Choroid plexus epithelial cell (primary cell): ENCODE measurements at regions not wholly inside any gene's neighbourhood (a gene's known extent, or its start where the extent isn't known, plus 50 kb on each side); places are given as distances from the start of the nearest gene placed in this dataset.

Source experiments
- DNase-seq: peaks from one replicate; pipeline ENCODE4 v3.0.0-alpha.2; 2010; ENCODE audit warnings: low read depth
- H3K4me3 ChIP-seq: 2 replicates; pipeline ENCODE4 v1.5.1; 2011; ENCODE audit warnings: low read depth, mild to moderate bottlenecking, control low read depth, low read length, moderate library complexity
- CTCF ChIP-seq: conservative IDR thresholded peaks from 2 replicates; pipeline ENCODE4 v1.5.1; 2011; ENCODE audit warnings: low read depth, mild to moderate bottlenecking, control low read depth, inconsistent platforms, low read length, moderate library complexity

DNA sequence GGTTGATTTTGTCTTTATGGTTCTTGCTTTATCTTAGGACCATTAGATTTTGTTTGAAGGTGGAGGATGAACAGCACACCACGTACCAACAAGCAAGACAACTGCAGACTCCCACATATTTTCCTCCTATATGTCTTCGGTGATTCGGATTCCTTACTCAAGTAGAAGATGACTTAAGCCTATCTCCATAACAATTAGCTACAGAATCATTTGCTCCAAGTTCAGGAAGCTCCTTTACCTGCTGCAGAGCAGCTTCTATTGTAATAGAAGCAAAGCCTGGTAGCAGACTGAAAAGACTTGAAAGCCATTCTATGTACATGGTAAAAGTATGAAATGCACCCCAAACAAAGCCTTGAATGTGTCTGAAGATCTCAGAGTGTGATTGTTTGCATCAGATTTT is 229.0 kb downstream of the SOX2 start:
- no peak overlapping the region for H3K4me3 ChIP-seq
- no peak for TF ChIP-seq CTCF
- DNase-seq, result no peak

DNA sequence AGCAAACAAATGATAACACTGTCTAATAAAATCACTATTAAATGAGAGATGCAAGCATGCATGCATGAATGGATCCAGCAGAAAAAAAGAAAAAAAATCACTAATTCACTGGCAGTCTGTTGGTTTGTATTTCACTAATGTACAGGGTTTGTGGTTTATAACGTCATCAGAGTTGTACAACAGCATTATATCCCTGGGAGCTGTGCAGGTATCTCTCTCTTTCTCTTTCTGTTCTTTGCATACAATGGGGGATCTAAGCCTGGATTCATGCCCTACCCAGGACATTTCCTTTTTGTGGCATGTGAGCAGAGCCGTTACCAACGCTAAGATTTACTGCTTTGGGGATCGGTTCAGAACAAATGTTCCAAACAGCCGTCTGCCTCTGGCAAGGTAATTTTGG is 229.5 kb downstream of the SOX2 start:
- no peak for DNase-seq
- no peak for TF ChIP-seq CTCF

DNA sequence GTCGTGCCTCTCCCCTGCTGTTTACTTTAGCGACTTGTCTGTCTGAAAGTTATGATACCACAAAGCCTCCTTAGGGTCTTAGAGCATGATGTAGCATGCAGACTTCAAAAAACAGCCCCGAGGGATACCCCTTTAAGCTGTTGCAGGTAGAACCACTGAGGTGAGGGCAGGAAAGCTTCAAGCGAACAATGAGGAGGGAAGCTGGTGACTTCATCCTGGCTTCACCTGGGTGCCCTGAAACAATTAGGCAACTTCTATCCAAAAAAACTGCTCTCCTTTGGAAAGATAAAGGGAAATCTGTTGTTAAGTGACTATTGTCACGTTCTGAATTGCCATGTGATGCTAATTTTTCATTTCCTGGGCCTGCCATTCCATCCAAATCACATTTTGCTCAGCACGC is 231.6 kb downstream of the SOX2 start:
- no peak overlapping the region for H3K4me3 ChIP-seq
- no peak for TF ChIP-seq CTCF
- DNase-seq, result no peak

More for the DNA sequence above, 229.5 kb downstream of the SOX2 start:
- H3K4me3 ChIP-seq, result no peak overlapping the region

DNA sequence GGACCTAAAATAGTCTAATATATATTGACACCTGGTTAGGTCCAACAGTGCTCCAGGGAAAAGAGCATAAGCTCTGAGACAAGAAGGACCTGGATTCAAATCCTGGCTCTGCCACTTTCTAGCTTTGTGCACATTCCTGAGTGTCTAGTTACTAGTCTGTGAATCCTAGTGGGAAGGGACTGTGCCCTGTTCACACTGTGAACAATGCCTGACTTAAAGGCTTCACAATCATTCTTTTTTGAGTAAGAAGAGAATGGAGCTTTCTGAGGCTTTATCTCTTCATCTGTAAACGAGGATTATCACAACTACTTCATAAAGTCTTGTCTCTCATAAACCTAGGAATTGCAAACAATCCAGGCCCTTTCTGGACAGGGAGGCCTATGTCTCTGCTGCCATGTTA is 235.9 kb downstream of the SOX2 start:
- DNase-seq, result no peak
- no peak for TF ChIP-seq CTCF

GRCh38 chr3:181948286-181948685 is 236.6 kb downstream of the SOX2 start:
- no peak overlapping the region for H3K4me3 ChIP-seq
- TF ChIP-seq CTCF, result no peak
- DNase-seq, result no peak

More for the DNA sequence above, 235.9 kb downstream of the SOX2 start:
- H3K4me3 ChIP-seq, result no peak overlapping the region

DNA sequence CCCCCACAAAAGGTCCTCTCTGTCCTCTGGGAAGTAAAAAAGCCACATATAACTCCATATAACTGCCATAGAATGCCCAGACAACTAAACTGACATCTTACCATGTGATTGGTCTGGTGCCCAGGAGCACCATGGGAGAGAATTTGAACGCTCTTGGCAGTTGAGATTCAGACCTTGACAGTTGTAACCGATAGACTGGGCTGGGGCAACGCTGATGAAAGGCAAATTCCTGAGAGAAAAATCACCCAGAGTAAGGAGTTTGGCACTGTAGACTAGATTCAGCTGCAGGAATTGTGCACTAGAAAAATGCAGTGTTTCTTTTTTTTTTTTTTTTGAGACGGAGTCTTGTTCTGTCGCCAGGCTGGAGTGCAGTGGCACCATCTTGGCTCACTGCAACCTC is 240.5 kb downstream of the SOX2 start:
- H3K4me3 ChIP-seq, result no peak overlapping the region
- no peak for DNase-seq
- no peak for TF ChIP-seq CTCF

DNA sequence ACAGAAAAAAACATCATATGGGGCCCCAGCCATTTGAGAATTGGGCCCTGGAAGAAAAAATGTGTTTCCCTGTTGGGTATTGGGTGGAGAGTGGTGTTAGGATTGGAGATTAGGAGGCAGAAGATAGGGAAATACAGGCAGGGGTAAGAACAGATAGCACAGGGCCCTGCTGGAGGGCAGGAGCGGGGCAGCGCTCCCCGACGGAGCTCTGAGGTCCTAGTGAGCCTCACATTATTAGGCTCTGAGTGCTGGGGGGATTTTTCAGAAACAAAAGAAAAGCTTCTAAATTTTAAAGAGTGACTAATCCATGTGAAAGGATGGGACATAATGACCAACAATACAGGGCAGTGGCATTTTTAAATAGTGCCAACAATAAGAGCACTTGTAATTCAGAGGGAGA is 241.2 kb downstream of the SOX2 start:
- no peak for TF ChIP-seq CTCF
- DNase-seq, result no peak
- no peak overlapping the region for H3K4me3 ChIP-seq
